DMS79 treated with DMSO at 0.1 percent for 48 hours (cell line): ENCODE measurements at regions not wholly inside any gene's neighbourhood (a gene's known extent, or its start where the extent isn't known, plus 50 kb on each side); places are given as distances from the start of the nearest gene placed in this dataset.
"Not testable (repeated sequence)": the region's sequence is repeated elsewhere in the genome, so short reads cannot be mapped to it uniquely, and the experiment has no call there.

ENCODE experiments used
- DNase-seq: peaks from one replicate; lab custom pipeline; 2025; lab: John Stamatoyannopoulos, UW

DNA sequence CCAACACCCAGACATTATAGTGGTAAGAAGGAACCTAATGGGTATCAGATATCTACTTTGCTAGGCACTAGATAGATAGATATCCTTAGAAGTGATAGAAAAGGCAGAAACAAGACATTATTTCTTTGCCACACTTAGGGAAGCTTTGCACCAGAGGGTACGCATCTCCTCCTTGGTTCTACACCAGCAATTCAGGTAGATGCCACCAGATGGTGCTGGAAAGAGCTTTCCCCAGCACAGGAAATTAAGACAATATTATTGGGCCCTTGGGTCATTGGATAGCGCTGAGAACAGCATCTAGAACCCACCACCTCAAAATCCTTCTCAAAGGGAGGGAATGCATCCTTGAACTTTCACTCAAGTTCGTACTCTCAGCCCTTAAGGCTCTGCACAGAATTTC, 173.8 kb upstream of the CCL2 start:
- DNase-seq: no peak

DNA sequence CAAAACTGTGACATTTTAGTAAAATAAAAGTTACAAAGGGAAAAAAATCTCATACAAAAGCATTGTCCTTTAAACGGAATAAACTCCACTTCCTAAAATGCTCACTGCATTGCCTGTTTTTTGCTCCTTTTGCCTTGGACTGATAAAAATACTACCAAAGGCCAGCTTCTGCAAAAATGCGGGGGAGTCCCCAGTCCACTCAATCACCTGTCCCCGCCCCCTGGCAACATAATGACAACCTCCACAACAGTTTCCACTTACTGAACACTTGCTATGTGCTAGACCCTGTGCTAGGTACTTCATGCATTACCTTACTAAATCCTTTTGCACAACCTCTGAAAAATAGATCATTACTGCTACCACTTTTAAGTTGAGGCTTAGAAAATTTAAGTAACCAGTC, 172.7 kb upstream of the CCL2 start:
- no peak for DNase-seq

DNA sequence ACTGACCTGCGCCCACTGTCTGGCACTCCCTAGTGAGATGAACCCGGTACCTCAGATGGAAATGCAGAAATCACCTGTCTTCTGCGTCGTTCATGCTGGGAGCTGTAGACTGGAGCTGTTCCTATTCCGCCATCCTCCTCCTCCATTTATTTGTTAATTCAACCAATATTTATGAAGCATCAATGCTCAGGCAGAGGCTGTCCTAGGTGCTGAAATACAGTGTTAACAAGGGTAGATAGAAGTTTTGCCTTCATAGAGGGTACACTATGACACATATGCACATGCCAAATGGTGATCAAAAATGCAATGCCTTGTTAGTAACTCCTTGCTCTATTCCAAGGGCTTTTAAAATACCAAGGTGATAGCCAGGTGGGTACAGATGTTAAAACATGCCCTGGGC, 166.0 kb upstream of the CCL2 start:
- not testable (repeated sequence) for DNase-seq

DNA sequence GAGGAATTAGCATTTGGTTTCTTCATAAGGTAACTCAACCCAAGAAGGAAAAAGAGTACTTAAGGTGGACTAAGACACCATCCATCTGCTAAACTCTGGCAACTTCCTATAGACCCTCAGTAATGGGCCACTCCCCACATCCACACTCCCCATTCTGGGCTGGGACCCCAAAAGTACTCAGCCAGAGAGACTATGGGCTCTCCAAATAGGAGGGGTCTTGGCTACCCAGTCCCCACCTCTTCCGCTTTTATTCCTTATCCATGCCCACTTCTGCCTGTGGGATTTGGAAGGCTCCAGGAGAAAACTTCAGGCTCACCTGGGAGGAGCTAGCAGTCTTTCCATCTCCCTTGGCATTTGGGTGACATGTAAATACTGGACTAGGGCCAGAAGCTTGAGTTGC, 164.5 kb upstream of the CCL2 start:
- DNase-seq: no peak

DNA sequence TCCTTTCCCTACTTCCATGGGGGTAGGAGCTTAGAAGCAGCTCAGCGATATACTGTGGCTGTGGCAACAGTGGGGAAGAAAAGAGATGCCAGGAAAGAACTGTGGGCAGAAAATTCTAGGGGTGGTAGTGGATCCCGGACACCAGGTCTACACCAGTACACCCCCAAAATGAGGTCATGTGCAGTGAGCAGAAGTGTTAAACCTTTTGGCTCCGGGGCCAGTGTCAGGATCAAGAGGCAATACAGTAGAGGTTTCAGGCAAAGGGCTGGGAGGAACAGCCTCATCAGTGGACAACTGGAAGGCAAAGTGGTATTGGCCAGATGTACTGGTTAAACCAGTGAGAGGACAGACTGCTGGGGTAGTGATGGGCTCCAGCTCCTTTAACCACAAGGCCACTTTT, 163.1 kb upstream of the CCL2 start:
- DNase-seq: no peak

DNA sequence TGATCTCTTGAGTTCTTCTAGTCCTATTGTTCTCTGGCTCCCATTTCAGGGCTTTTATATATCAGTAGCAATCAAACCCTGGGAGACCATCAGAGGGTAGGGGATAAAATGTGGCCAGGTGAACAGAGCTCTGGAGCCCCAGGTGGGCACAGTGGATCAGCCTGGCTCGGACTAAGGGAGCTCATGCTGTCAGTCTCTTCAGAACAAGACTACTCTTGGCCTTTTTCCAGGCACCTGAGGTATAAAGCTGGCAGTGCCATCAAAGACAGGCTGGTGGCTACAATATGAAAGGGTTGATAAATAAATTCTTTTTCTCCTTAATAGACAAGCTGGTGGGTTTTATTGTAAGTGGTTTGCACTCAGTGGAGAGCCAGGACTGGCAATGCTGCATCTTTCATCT, 160.0 kb upstream of the CCL2 start:
- DNase-seq: peak; percentile 67

DNA sequence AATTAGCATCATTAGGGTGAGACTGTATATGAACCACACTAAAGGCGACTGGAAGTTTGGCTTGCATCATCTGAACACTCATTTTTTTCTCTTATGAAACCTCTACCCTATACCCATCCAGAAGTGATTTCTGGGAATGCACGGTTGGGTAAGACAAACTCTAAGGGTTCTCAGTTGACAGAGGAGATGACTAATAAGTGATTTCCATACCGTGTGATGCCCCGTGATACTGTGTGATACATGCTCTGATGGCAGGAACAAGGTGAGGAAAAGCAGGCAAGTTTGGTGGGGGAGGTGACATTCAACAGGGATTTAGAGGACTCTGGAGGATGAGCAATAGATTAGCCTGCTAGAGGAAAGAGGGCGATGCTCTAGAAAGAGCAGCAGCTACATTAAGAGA, 156.4 kb upstream of the CCL2 start:
- no peak for DNase-seq

DNA sequence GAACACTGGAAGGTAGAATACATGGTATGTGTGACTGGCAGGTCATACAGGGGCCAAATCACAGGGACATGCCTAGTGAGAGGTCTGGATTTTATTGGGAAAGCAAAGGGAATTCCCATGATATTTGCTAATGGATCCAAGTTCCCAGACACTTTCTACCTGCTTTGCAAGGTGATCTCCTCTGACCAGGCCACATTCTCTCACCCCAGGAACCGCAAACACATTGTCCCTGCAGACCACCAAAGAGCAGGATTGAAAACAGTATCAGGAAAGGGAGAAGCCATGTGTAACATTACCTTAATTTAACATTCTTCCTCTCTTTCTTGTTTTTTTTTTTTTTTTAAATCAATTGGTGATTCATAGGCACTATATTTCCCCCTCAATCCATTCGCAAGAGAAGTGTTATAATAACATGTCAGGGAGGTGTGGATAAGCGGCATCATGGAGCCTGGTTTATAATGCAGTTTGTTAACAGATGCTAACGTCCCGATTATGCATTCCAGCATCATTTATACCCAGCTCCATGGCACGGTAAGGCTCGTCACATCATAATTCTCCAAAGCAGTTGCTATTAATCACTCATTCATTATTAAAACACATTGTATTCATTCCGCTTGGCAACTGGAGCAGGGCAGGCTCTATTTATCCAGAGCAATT, 155.1 kb upstream of the CCL2 start:
- no peak for DNase-seq

DNA sequence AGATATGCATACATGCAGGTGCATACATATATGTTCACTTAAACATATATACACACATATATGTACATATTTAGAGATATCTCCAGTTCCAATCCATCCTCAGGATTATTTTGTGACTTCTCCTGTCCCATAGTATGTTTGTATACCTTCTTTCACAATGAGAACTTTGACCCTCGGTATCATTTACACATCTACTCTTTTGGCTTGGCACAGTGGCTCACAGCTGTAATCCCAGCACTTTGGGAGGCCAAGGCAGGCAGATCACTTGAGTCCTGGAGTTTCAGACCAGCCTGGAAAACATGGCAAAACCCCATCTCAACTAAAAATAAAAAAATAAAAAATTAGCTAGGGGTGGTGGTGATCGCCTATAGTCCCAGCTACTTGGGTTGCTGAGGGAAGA, 148.1 kb upstream of the CCL2 start:
- no peak for DNase-seq

DNA sequence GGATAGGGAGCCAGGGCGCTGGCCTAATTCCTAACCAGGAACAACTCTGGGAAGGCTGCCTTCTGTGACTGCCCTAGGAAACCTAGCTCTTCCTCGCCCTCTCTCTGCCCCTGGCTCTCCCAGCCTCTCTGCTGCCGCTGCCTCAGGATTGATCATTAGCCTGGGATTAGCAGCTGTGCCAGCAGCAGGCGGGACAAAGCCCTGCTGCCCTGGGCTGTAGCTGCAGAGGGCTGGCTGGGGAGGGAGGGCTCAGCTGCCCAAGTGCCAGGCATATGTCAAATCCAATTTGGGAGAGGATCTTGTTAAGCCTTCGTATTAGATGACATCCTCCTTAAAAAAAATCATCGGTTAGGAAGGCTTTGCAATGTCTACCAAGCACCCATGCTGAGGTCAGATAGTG, 144.8 kb upstream of the CCL2 start:
- DNase-seq: no peak

DNA sequence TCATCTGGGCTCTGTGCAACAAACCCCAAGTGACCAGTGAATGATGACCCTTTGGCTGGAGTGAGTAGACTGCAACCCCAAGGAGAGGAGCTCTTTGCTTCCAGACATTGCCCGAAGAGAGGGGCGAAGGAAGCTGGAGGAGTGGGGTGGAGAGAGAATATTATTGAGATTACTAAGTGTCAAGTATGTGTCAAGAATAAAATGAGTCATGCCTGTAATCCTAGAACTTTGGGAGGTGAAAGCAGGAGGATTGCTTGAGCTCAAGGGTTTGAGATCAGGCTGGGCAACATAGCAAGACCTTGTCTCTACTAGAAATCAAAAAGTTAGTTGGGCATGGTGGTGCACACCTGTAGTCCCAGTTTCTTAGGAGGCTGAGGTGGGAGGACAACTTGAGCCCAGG, 142.0 kb upstream of the CCL2 start:
- no peak for DNase-seq

DNA sequence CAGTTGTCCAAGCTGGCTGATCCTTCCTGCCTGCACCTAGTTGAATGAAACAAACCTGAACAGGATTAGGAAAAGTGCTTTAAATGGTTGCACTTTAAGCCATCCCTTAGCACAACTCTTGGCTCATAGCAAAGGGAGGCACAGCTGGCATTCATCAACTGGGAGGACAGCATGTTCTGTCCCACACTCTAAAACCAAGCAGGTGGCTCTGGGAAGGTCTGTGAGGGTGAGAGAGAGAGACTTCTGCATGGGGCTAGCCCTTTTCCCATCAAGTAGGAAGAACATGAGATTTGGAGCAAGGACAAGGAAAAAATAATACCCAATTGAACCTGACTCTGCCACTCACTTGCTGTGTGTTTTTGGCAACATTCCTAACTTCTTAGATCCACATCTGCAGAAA, 140.9 kb upstream of the CCL2 start:
- DNase-seq: no peak

DNA sequence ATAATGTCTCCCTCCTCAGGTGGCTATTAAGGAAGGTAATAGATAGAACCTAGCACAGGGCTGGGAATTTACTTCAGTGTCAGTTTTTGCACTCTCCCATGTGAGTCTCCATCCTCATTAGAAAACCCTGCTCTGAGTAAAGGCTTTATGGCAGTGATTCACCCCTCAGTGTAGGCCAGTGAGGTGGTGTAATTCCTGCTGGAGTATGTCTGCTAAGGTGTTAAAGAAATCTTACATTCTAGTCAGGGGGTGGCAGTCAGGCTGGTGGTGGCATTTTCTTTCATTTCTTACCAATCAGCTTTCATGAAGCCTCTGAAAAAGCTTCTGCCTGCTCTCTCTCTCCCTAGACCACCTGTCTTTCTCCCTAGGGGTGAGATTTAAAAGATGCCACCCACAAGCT, 138.8 kb upstream of the CCL2 start:
- no peak for DNase-seq

DNA sequence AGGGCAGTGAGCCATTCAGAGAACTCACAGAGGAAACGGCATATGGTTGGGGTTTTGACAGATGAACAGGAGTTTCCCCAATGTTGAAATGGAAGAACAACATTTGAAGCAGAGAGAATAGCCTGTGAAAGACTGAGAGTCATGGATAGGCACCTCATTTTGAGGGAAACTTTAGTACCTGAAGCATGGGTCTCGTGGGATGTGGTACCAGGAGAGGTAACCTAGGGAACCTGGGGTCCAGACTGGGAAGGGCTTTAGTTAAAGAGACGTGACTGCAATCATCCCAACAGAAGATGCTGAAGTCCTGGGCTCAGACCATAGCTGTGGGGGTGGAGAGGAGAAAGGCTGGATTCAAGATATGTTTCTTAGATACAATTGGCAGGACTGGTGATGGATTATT, 137.8 kb upstream of the CCL2 start:
- DNase-seq: no peak

DNA sequence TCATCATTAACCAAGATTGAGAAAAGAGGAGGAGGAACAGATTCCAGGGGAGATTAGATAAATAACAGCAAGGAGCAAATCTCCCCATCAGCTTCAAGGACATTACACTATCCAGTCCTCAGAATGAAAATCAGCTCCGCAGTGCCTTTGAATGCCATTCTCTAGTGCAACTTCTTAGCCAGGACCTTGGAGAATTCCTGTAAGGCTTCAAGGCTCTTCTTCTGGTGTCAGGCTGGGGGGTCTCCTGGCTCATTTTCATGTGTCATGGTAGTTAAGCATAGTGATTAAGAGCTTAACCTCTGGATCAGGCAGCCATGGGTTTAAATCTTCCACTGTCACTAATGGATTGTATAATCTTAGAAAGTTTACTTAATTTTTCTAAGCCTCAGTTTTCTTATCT, 137.3 kb upstream of the CCL2 start:
- no peak for DNase-seq

DNA sequence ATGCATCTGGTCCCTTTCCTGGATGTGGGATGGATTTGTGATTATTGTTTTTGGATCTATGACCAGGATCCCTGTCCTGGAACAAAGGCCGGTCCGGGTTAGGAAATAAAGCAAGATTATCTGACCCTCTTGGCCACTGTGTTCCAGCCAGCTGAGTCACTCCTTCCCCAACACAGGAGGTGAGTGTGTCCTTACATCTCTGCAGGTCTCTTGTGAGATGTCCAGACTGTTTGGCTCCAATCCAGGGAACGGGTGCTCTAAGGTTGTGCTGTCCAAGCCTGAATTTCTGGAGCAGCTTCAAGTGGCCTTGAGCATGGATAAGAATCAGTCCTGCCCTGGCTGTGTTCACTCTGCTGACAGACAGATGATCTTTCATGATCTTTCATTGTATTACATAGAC, 136.5 kb upstream of the CCL2 start:
- no peak for DNase-seq

DNA sequence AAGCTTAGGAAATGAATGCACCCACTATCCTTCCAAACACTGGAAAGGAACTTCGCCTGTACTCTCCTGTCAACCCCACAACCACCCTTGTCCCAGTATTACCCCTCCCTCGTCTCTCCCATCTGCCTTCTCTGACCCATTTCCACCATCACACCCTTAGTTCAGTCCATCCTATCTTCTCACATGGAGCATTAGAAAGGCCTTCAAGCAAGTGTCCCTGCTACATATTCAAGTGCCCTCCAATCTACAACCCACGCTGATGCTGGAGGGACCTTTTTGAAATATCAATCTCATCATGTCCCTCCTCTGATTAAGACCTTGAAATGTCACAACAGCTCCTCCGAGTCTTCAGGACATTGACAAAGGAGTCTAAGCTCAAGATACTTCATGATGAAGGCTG, 133.8 kb upstream of the CCL2 start:
- no peak for DNase-seq

DNA sequence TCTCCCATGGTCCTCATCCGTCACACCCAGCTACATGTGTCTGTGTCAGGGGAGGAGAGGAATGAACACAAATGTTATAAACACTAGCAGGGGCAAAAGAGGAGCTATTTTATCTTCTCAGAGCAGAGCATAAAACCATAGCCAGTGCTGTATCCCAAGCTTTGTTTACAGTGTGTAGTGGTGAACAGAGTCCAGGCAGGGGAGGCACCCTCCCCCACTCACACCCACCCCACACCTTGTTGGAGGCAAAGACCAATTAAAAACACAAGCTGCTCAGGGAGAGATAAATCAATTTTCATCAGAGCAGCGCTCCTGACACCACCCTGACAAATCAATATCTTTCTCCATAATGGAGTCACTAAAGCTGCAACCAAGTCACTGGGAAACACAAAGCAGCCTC, 132.6 kb upstream of the CCL2 start:
- DNase-seq: no peak

DNA sequence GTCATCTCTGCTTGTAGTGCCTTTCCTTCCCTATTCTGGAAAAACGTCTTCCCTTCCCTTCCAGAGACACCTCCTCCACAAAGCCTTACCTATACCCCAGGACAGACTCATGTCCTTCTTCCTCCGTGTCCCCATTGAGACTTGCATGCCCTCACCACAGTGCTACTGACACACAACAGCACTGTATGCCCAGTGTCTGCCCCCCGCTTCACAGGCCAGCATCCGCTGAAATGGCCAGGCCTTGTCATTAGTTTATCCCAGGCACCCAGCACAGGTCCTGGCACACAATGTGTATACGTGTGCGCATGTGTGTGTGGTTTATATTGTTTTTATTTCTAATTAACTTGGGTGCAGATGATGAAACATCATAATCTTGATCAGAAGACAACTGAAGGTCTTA, 130.1 kb upstream of the CCL2 start:
- DNase-seq: no peak

DNA sequence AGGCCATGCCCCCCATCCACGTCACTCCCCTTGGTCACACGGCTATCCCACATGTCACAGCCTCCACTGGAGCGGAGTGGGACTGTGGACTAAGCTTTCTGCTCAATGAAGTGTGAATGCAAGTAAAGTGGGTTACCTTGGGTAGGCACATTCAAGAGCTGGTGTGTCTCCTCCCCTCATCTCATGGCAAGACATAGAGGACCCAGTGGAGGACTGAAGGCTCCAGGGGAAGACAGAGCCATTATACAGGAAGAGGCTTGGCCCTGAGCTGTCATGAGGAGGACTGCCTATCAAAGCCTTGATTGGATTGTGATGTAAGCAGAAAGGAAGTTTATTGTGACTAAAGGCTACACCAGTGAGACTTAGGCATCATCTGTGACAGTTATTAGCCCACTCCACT, 129.2 kb upstream of the CCL2 start:
- no peak for DNase-seq

DNA sequence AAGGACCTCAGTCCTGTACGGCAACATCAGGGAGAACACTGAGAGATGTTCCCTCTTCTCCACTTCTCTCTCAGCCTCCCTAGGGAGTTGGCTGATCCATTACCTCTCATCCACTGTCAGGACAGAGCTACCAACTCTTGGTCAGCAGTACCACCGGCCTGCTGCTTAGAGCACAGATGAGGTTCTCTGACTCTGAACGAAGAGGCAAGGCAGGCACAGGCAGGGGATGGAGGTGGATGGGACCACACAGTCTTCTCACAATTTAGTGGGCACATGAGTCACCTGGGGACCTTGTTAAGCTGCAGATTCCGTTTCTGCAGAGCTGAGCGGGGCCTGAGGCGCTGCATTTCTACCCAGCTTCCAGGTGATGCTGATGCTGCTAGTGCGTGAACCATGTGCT, 128.6 kb upstream of the CCL2 start:
- no peak for DNase-seq

DNA sequence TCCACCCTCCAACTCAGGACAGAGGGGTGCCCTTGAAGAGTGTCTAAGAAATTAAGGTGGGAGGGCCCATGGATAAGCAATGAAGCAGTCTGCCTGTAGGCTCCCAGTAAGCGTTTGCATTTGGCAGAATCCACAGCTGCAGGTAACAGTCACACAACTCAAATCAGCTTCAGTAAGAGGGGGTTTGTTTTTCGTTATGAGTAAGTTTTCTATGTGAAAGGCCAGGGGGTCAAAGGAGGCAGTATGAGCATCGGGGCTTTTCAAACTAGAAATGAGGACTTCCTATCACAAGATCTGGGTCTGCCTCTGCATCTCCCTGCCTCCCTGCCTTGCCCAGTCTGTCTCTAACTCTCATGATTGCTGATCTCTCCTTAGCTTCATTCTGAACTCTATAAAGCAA, 128.1 kb upstream of the CCL2 start:
- no peak for DNase-seq

DNA sequence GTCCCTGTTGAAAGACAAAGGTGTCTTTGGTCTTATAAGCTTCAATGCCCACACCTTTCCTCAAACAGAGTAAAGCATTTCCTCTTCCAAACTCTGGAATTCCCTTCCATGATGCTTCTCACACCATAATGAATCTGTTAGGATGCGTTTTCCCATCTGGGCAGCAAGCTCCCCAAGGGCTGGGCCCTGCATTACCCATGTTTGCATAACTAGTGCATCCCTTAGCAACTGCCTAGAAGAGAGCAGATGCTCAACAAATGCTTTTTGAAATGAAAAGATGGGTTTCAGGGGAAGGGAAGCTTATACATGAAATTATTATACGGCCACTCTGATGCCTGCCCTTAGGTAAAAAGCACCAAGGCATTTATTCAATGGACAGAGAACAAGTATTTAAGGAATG, 124.5 kb upstream of the CCL2 start:
- DNase-seq: no peak

DNA sequence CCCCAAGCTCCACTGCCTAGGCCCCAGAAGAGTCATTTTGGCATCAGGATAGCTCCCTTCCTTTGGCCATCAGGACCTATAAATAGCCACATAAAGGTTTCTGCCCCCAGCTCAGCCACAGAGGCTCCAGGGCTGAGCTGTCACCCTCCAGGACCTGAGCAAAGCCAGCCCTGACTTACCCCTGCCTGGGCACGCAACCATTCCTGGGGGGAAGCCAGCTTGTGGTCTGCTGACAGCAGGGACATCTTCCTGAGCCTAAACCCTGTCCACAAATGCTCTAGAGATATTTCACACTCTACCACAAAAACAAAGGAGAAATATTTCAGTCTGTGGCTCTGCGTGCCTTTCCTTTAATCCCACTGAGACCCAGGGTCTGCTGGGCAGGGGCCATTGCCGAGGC, 123.7 kb upstream of the CCL2 start:
- DNase-seq: no peak

DNA sequence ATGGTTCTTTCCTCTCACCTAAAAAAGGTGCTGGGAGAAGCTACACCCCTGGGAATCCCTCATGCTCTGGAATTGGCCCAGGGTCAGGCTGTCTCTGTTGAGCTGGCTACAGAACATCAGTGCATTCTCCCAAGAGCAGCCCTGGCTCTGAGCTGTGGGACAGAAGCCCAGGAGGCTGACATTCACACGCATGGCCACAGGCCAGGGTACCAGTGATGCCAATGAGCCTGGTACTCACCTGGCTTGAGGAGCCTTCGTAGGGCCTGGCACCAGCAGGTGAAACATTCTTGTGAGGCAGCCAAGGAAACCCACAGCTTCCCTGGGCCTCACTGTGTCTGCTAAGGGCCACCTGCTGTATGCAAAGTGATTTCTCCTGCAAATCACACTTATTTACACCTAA, 121.7 kb upstream of the CCL2 start:
- DNase-seq: peak; percentile 41
